Left lung (tissue), 4 donors: ENCODE measurements at regions not wholly inside any gene's neighbourhood (a gene's known extent, or its start where the extent isn't known, plus 50 kb on each side); places are given as distances from the start of the nearest gene placed in this dataset.
A peak's percentile ranks its signal among the peaks of the same experiment; 100 is the strongest.

Experiments
- ATAC-seq: fragments of 200-7000 bp; cut with Tn5 transposase; one replicate; pipeline ENCODE4 v1.9.1; 2020; ENCODE audit warnings: moderate library complexity
- DNase-seq, 4 donors: peaks; one replicate each; pipeline ENCODE4 v3.0.0-alpha.2; 2013 to 2020
- H3K27ac ChIP-seq, 2 donors: fragments of 200-600 bp; sonication (generic) in 1 of 2; one replicate each; pipeline versions ENCODE4 v1.5.0 to v1.8.0; 2020 to 2021
- H3K27me3 ChIP-seq, 2 donors: fragments of 200-600 bp; sonication (generic) in 1 of 2; one replicate each; pipeline versions ENCODE4 v1.5.0 to v1.8.0; 2020 to 2021
- H3K36me3 ChIP-seq, 2 donors: fragments of 200-600 bp; sonication (generic) in 1 of 2; one replicate each; pipeline versions ENCODE4 v1.5.0 to v1.8.0; 2020 to 2021
- H3K4me1 ChIP-seq, 2 donors: fragments of 200-600 bp; one replicate each; pipeline ENCODE4 v1.8.0; 2021
- H3K4me3 ChIP-seq, 2 donors: fragments of 200-600 bp; sonication (generic) in 1 of 2; one replicate each; pipeline versions ENCODE4 v1.5.0 to v1.8.0; 2020 to 2021; ENCODE audit warnings: mild to moderate bottlenecking in 1 of 2
- H3K9me3 ChIP-seq, 2 donors: fragments of 200-600 bp; sonication (generic) in 1 of 2; one replicate each; pipeline versions ENCODE4 v1.5.0 to v1.8.0; 2020 to 2021
- CTCF ChIP-seq, 2 donors: fragments of 200-600 bp; sonication (generic) in 1 of 2; IDR thresholded peaks; one replicate each; pipeline versions ENCODE4 v1.5.0 to v1.8.0; 2021; ENCODE audit warnings: antibody characterized with exemption in 2 of 2
- intact Hi-C, 2 donors: fragments of 100-400 bp; cut with DNase I; formaldehyde crosslinking; loops; one replicate each; pipeline versions ENCODE4 v1.11.2 to v1.14.2; 2022
- donor health status: DM: no; HTN: yes; CAD: no.
- donor health status: DM: no; HTN: no; CAD: no.

- ATAC-seq: no peak
- peak in 1 of 4 donors; percentile 71 for DNase-seq
- intact Hi-C loops: no loop called here
- no peak for TF ChIP-seq CTCF (IDR thresholded peaks at IDR 0.05)
- Histone ChIP-seq H3K4me3 (no peak overlapping the region), H3K27me3 (no peaks in the 10 kb centered on the region), H3K36me3 (no peaks in the 10 kb centered on the region), H3K9me3 (no peaks in the 10 kb centered on the region), H3K4me1 (peaks cover 0 to 4% of the 10 kb centered on the region in 2 donors), H3K27ac (no peak overlapping the region)
These were observed 125.0 kb upstream of the FUT8 start for GRCh38 chr14:65287264-65288131.

GRCh38 chr14:65290830-65291229 is 121.7 kb upstream of the FUT8 start:
- H3K4me1 ChIP-seq: no peaks in the 10 kb centered on the region
- H3K9me3 ChIP-seq: no peaks in the 10 kb centered on the region
- H3K27me3 ChIP-seq: no peaks in the 10 kb centered on the region
- intact Hi-C loops: no loop called here
- DNase-seq (no peak), ATAC-seq (no peak)
- no peaks in the 10 kb centered on the region for H3K36me3 ChIP-seq
- no peak overlapping the region for H3K4me3 ChIP-seq
- no peak for TF ChIP-seq CTCF (IDR thresholded peaks at IDR 0.05)
- H3K27ac ChIP-seq: no peak overlapping the region

GRCh38 chr14:65291531-65291930 is 121.0 kb upstream of the FUT8 start:
- intact Hi-C loops: no loop called here
- no peak overlapping the region for H3K27ac ChIP-seq
- ATAC-seq: no peak

GRCh38 chr14:65294816-65295215 is 117.7 kb upstream of the FUT8 start:
- Histone ChIP-seq H3K27ac (no peak overlapping the region), H3K4me3 (no peak overlapping the region), H3K27me3 (no peaks in the 10 kb centered on the region), H3K9me3 (no peaks in the 10 kb centered on the region), H3K4me1 (no peaks in the 10 kb centered on the region), H3K36me3 (no peaks in the 10 kb centered on the region)
- DNase-seq: no peak
- ATAC-seq: no peak
- intact Hi-C loops: no loop called here
- no peak for TF ChIP-seq CTCF (IDR thresholded peaks at IDR 0.05)

More at GRCh38 chr14:65291531-65291930, 121.0 kb upstream of the FUT8 start:
- TF ChIP-seq CTCF (IDR thresholded peaks at IDR 0.05): no peak
- Histone ChIP-seq H3K9me3 (no peaks in the 10 kb centered on the region), H3K27me3 (no peaks in the 10 kb centered on the region), H3K4me3 (no peak overlapping the region), H3K36me3 (no peaks in the 10 kb centered on the region), H3K4me1 (no peaks in the 10 kb centered on the region)
- DNase-seq: no peak

GRCh38 chr14:65296402-65296801 is 116.1 kb upstream of the FUT8 start:
- Histone ChIP-seq H3K4me3 (no peak overlapping the region), H3K36me3 (no peaks in the 10 kb centered on the region), H3K27me3 (no peaks in the 10 kb centered on the region), H3K27ac (no peak overlapping the region), H3K9me3 (no peaks in the 10 kb centered on the region), H3K4me1 (no peaks in the 10 kb centered on the region)
- DNase-seq (no peak), ATAC-seq (no peak)
- TF ChIP-seq CTCF (IDR thresholded peaks at IDR 0.05): no peak
- intact Hi-C loops: no loop called here
